GM12878 (cell line): ENCODE measurements at regions not wholly inside any gene's neighbourhood (a gene's known extent, or its start where the extent isn't known, plus 50 kb on each side); places are given as distances from the start of the nearest gene placed in this dataset.

ENCODE experiments used
- ATAC-seq: fragments of 200-7000 bp; cut with Tn5 transposase; 3 replicates; pipeline ENCODE4 v1.9.1; 2020; ENCODE audit warnings: mild to moderate bottlenecking, moderate library complexity
- BruUV-seq: library from RNA; stranded (reverse); fragments of 400-500 nt; replicated peaks from 2 replicates; lab custom pipeline; 2021; lab: Mats Ljungman, UMichigan
- CTCF ChIA-PET: fragments of 300-600 bp; sonication (Branson Sonifier 250); formaldehyde crosslinking; extraction: SDS; loops from one replicate; lab custom pipeline; 2021; ENCODE audit warnings: inconsistent platforms; lab: Yijun Ruan, JAX
- POLR2A ChIA-PET: fragments of 350-600 bp; formaldehyde crosslinking; extraction: SDS; loops from one replicate; lab custom pipeline; 2021; ENCODE audit warnings: inconsistent platforms; lab: Charles Lee
- RAD21 ChIA-PET: fragments of 300-600 bp; sonication (Branson Sonifier 250); formaldehyde crosslinking; loops from one replicate; lab custom pipeline; 2023; ENCODE audit warnings: antibody characterized with exemption; ENCODE audit not compliant: unreplicated experiment; lab: Charles Lee
- SMC1A ChIA-PET: fragments of 300-600 bp; sonication (Branson Sonifier 250); formaldehyde crosslinking; loops from one replicate; lab custom pipeline; 2023; ENCODE audit not compliant: unreplicated experiment, uncharacterized antibody; lab: Charles Lee
- DNase-seq: peaks from one replicate; pipeline ENCODE4 v3.0.0-alpha.2; 2011; ENCODE audit warnings: low read depth, low spot score
- FAIRE-seq: peaks from 3 replicates; lab custom pipeline; 2011; peaks lifted over from hg19 to GRCh38; lab: Jason Lieb, UNC
- H2AFZ ChIP-seq: 2 replicates; pipeline ENCODE4 v1.6.0; 2011; ENCODE audit warnings: low read depth, low read length, control low read depth; ENCODE audit not compliant: control insufficient read depth
- H3K27ac ChIP-seq: 2 replicates; pipeline ENCODE4 v1.5.1; 2011; ENCODE audit warnings: control low read depth; ENCODE audit not compliant: control insufficient read depth, insufficient read depth
- H3K27me3 ChIP-seq, 2 experiments: replicated peaks in 1 of 2; 2 replicates each; pipeline versions ENCODE4 v1.6.0 to v1.6.1; 2011; ENCODE audit warnings: low read length in 1 of 2; ENCODE audit not compliant: control insufficient read depth in 2 of 2, insufficient read depth in 2 of 2
- H3K36me3 ChIP-seq, 2 experiments: 2 replicates each; pipeline ENCODE4 v1.5.1; 2011; ENCODE audit warnings: low read length in 1 of 2; ENCODE audit not compliant: control insufficient read depth in 2 of 2, insufficient read depth in 2 of 2
- H3K4me1 ChIP-seq: 2 replicates; pipeline ENCODE4 v1.6.1; 2011; ENCODE audit warnings: mild to moderate bottlenecking, low read length, moderate library complexity, mixed read lengths; ENCODE audit not compliant: control insufficient read depth, insufficient read depth
- H3K4me2 ChIP-seq: 2 replicates; pipeline ENCODE4 v1.6.0; 2011; ENCODE audit warnings: control low read depth; ENCODE audit not compliant: control insufficient read depth, insufficient read depth
- H3K4me3 ChIP-seq: fragments of 200-600 bp; sonication (generic); 2 replicates; pipeline ENCODE4 v1.5.1; 2016
- H3K79me2 ChIP-seq: 2 replicates; pipeline ENCODE4 v1.6.0; 2011; ENCODE audit warnings: low read length; ENCODE audit not compliant: control insufficient read depth, insufficient read depth
- H3K9ac ChIP-seq: 2 replicates; pipeline ENCODE4 v1.8.0; 2011; ENCODE audit warnings: low read length, control low read depth, mixed read lengths; ENCODE audit not compliant: control insufficient read depth, insufficient read depth
- H3K9me3 ChIP-seq: replicated peaks from 3 replicates; pipeline ENCODE4 v1.5.1; 2011; ENCODE audit warnings: mild to moderate bottlenecking, low read length; ENCODE audit not compliant: control insufficient read depth, insufficient read depth
- H4K20me1 ChIP-seq: 2 replicates; pipeline ENCODE4 v1.6.0; 2011; ENCODE audit not compliant: control insufficient read depth, insufficient read depth
- ATF7 ChIP-seq: fragments of 450-650 bp; IDR thresholded peaks from 2 replicates; pipeline ENCODE4 v1.6.1; 2016; ENCODE audit warnings: low read depth, mild to moderate bottlenecking
- BACH1 ChIP-seq: fragments of 450-650 bp; IDR thresholded peaks from 2 replicates; pipeline ENCODE4 v1.6.1; 2017; ENCODE audit warnings: mild to moderate bottlenecking, borderline replicate concordance
- ETV6 ChIP-seq, 2 experiments: fragments of 450-650 bp in 1 of 2; IDR thresholded peaks in 1 of 2; conservative IDR thresholded peaks in 1 of 2; 2 replicates each; pipeline ENCODE4 v1.6.1; 2014; ENCODE audit warnings: antibody characterized with exemption in 1 of 2, borderline replicate concordance in 1 of 2, low read depth in 1 of 2, mild to moderate bottlenecking in 1 of 2, moderate library complexity in 1 of 2
- FOS ChIP-seq: IDR thresholded peaks from 3 replicates; pipeline ENCODE4 v1.6.1; 2011; ENCODE audit warnings: borderline replicate concordance; ENCODE audit not compliant: insufficient read length; ENCODE audit errors: extremely low read depth
- GATAD2B ChIP-seq: fragments of 450-650 bp; conservative IDR thresholded peaks from 2 replicates; pipeline ENCODE4 v1.6.1; 2017; ENCODE audit warnings: low read depth, mild to moderate bottlenecking, moderate library complexity
- HDAC2 ChIP-seq: fragments of 200-600 bp; sonication (generic); IDR thresholded peaks from 2 replicates; pipeline ENCODE4 v1.6.1; 2017
- HDAC6 ChIP-seq: fragments of 200-600 bp; sonication (generic); IDR thresholded peaks from one replicate; pipeline ENCODE4 v1.8.0; 2017; ENCODE audit warnings: antibody characterized with exemption; ENCODE audit not compliant: unreplicated experiment
- IKZF1 ChIP-seq: fragments of 450-650 bp; conservative IDR thresholded peaks from 2 replicates; pipeline ENCODE4 v1.6.1; 2017; ENCODE audit warnings: antibody characterized with exemption, mild to moderate bottlenecking
- MTA3 ChIP-seq: IDR thresholded peaks from 2 replicates; pipeline ENCODE4 v1.6.1; 2012; ENCODE audit warnings: low read length, inconsistent platforms, borderline replicate concordance
- TARDBP ChIP-seq: IDR thresholded peaks from 2 replicates; pipeline ENCODE4 v1.6.1; 2016; ENCODE audit warnings: borderline replicate concordance
- ZNF622 ChIP-seq: fragments of 450-650 bp; IDR thresholded peaks from 2 replicates; pipeline ENCODE4 v1.6.1; 2017; ENCODE audit warnings: mild to moderate bottlenecking, inconsistent platforms
- WGBS: methylation state at CpG from one replicate; pipeline ENCODE4 v1.1.6; 2016; ENCODE audit warnings: low lambda C conversion rate; ENCODE audit not compliant: insufficient replicate concordance, insufficient coverage; ENCODE audit errors: missing lambda C conversion rate; 5-methylcytosine and 5-hydroxymethylcytosine counted together
- in situ Hi-C: fragments of 300-500 bp; cut with MboI; formaldehyde crosslinking; loops from 9 replicates; pipeline ENCODE4 v1.14.3; 2018; ENCODE audit warnings: mixed read lengths
- intact Hi-C: fragments of 100-400 bp; cut with micrococcal nuclease; formaldehyde crosslinking; loops from one replicate; pipeline ENCODE4 v1.14.2; 2022; ENCODE audit not compliant: unreplicated experiment
- TF ChIP-seq, protein P1 (sequence below): fragments of 150-350 bp; IDR thresholded peaks from 2 replicates; pipeline ENCODE4 v1.6.1; 2014; ENCODE audit warnings: mild to moderate bottlenecking, low read depth, low read length
- TF ChIP-seq, protein P2 (sequence below): IDR thresholded peaks from 2 replicates; pipeline ENCODE4 v1.6.1; 2012; ENCODE audit warnings: low read depth, low read length, improper control_type of control experiment

DNA sequence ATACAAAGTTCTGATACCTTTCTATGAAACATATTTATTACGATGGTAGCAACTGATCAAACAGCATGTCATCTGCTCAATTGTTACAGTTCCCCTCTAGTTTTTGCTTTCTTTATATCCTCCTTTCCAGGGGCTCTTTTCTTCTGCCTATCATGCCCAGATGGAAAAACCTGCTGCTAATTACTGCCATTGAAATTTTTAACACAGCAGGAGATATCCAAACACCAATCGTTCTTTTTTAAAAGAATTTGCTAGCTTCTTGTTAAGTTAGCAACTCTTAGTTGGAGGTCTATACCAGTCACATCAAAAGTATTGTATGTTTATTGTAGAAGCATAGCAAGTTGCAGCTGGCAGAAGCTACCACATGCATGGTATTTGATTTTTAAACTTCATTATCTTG is 768.5 kb downstream of the NXPH1 start (continued):
- TF ChIP-seq, protein P1, sequence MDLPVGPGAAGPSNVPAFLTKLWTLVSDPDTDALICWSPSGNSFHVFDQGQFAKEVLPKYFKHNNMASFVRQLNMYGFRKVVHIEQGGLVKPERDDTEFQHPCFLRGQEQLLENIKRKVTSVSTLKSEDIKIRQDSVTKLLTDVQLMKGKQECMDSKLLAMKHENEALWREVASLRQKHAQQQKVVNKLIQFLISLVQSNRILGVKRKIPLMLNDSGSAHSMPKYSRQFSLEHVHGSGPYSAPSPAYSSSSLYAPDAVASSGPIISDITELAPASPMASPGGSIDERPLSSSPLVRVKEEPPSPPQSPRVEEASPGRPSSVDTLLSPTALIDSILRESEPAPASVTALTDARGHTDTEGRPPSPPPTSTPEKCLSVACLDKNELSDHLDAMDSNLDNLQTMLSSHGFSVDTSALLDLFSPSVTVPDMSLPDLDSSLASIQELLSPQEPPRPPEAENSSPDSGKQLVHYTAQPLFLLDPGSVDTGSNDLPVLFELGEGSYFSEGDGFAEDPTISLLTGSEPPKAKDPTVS: no peak
- no peak for TF ChIP-seq BACH1
- TF ChIP-seq TARDBP: no peak
- no peak for TF ChIP-seq ETV6 (conservative IDR thresholded peaks at IDR 0.05 in 1 of 2, IDR thresholded peaks at IDR 0.05 in 1 of 2; ENCODE audit: borderline replicate concordance in 1 of 2, low read depth in 1 of 2)
- no peak for TF ChIP-seq MTA3
- TF ChIP-seq ZNF622: no peak
- TF ChIP-seq, protein P2, sequence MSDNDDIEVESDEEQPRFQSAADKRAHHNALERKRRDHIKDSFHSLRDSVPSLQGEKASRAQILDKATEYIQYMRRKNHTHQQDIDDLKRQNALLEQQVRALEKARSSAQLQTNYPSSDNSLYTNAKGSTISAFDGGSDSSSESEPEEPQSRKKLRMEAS: no peak
- TF ChIP-seq HDAC2: no peak
- TF ChIP-seq GATAD2B: no peak
- no peak for TF ChIP-seq HDAC6

DNA sequence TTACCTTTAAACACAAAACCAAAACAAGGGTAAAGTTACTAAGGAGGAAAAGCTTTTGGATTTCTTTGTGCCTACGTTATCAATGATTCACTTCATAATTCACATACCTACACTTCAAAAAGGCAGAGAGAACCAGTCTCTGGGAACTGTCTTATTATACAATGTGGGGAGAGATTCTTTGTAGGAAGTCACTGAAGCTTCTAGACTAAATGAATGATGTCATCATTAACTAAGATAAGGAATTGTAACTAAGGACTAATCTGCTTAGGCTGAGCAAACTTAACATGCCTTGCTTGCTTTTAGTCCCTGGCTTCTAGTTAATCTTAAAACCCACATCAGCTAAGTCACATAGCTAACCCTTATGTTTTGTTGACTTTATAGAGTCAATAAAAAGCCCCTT is 771.2 kb downstream of the NXPH1 start:
- ChIA-PET SMC1A (interaction anchor here (1.3 kb wide), 1 partner anchor 10 kb away, joined by 3 read pairs; no protein-coding TSS in a partner anchor), POLR2A (no interaction called here), RAD21 (no interaction called here), CTCF (no interaction called here)
- ATAC-seq: no peak
- no peaks in the 10 kb centered on the region for H3K27me3 ChIP-seq
- intact Hi-C loops: no loop called here
- BruUV-seq: no TSS peak
- no peaks in the 10 kb centered on the region for H4K20me1 ChIP-seq
- H3K4me1 ChIP-seq: no peaks in the 10 kb centered on the region
- H3K27ac ChIP-seq: no peak overlapping the region
- WGBS: 0% methylated on average over 1 of the region's 1 CpG
- TF ChIP-seq FOS (no peak), IKZF1 (no peak), ATF7 (peak; percentile 31; the same call in 1 of the 2 replicates)
- in situ Hi-C loops: no loop called here
- H2AFZ ChIP-seq: no peak overlapping the region
- FAIRE-seq: no peak
- H3K9me3 ChIP-seq: no peaks in the 10 kb centered on the region
- H3K36me3 ChIP-seq: no peaks in the 10 kb centered on the region
- H3K79me2 ChIP-seq: no peaks in the 10 kb centered on the region
- DNase-seq: no peak
- no peak overlapping the region for H3K9ac ChIP-seq
- no peak overlapping the region for H3K4me2 ChIP-seq
- H3K4me3 ChIP-seq: no peak overlapping the region
